Parathyroid adenoma (tissue), 2 donors: ENCODE measurements at regions not wholly inside any gene's neighbourhood (a gene's known extent, or its start where the extent isn't known, plus 50 kb on each side); places are given as distances from the start of the nearest gene placed in this dataset.
"Not testable (repeated sequence)": the region's sequence is repeated elsewhere in the genome, so short reads cannot be mapped to it uniquely, and the experiment has no call there.

Experiments used
- H2AFZ ChIP-seq: fragments of 300-600 bp; sonication (generic); one replicate; pipeline ENCODE4 v1.7.0; 2017; ENCODE audit warnings: antibody characterized with exemption, mild to moderate bottlenecking
- H3K27ac ChIP-seq: fragments of 300-600 bp; sonication (generic); one replicate; pipeline ENCODE4 v1.7.0; 2017
- H3K27me3 ChIP-seq: fragments of 300-600 bp; sonication (generic); one replicate; pipeline ENCODE4 v1.7.0; 2017; ENCODE audit warnings: low read length; ENCODE audit not compliant: control insufficient read depth, insufficient read depth
- H3K36me3 ChIP-seq: fragments of 300-600 bp; sonication (generic); one replicate; pipeline ENCODE4 v1.7.0; 2017; ENCODE audit warnings: low read length; ENCODE audit not compliant: control insufficient read depth, insufficient read depth
- H3K4me1 ChIP-seq: fragments of 300-600 bp; sonication (generic); one replicate; pipeline ENCODE4 v1.7.0; 2017; ENCODE audit warnings: control low read depth
- H3K4me2 ChIP-seq: fragments of 300-600 bp; sonication (generic); one replicate; pipeline ENCODE4 v1.7.0; 2017; ENCODE audit warnings: low read length
- H3K4me3 ChIP-seq: fragments of 300-600 bp; sonication (generic); one replicate; pipeline ENCODE4 v1.7.0; 2017; ENCODE audit warnings: low read depth, low read length
- H3K79me2 ChIP-seq: fragments of 300-600 bp; sonication (generic); one replicate; pipeline ENCODE4 v1.7.0; 2017; ENCODE audit warnings: control low read depth
- H3K9ac ChIP-seq: fragments of 300-600 bp; sonication (generic); one replicate; pipeline ENCODE4 v1.7.0; 2017; ENCODE audit warnings: mild to moderate bottlenecking
- H3K9me3 ChIP-seq: fragments of 300-600 bp; sonication (generic); one replicate; pipeline ENCODE4 v1.7.0; 2017; ENCODE audit warnings: low read length; ENCODE audit not compliant: control insufficient read depth
- CTCF ChIP-seq: fragments of 300-600 bp; sonication (generic); IDR thresholded peaks from one replicate; pipeline ENCODE4 v1.7.0; 2017; ENCODE audit warnings: antibody characterized with exemption, mild to moderate bottlenecking
- donor health status: primary hyperparathyroidism.

DNA sequence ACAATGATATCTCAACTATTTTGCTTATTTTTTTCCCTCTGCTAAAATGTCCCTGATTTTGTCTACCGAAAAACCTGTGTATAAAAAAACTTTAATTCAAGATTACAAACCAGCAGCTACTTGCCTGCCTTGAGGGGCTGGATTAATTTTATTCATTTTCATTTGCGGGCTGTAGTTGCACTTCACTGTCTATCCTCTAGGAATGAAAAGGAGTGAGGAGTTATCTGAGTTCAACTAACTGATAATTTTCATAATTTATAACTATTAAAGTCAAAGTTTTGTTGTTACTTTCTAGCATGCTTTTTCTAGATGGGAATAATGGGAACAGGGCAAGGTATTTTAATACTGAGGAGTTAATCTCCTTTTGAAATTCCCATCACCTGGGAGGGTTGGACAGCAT is 50.3 kb upstream of the AGTPBP1 start:
- not testable (repeated sequence) for H3K4me2 ChIP-seq, H2AFZ ChIP-seq, H3K9ac ChIP-seq, H3K4me3 ChIP-seq, H3K9me3 ChIP-seq, H3K27me3 ChIP-seq, H3K4me1 ChIP-seq, H3K36me3 ChIP-seq, H3K27ac ChIP-seq, H3K79me2 ChIP-seq

GRCh38 chr9:85802978-85803695 is 61.4 kb upstream of the AGTPBP1 start:
- not testable (repeated sequence) for H3K4me2 ChIP-seq, H3K4me1 ChIP-seq, H3K9ac ChIP-seq, H3K27ac ChIP-seq, H2AFZ ChIP-seq, H3K27me3 ChIP-seq, H3K79me2 ChIP-seq, H3K4me3 ChIP-seq, H3K36me3 ChIP-seq, H3K9me3 ChIP-seq

- H3K79me2 ChIP-seq, H3K9ac ChIP-seq, H3K4me1 ChIP-seq, H3K9me3 ChIP-seq, H3K27me3 ChIP-seq, H3K36me3 ChIP-seq: not testable (repeated sequence)
- Histone ChIP-seq H2AFZ (peak overlapping the region; percentile 19), H3K4me3 (peak overlapping the region; percentile 16), H3K4me2 (peak overlapping the region; percentile 26), H3K27ac (peak overlapping the region; percentile 30)
Measured at GRCh38 chr9:85804847-85805133, 63.0 kb upstream of the AGTPBP1 start.

DNA sequence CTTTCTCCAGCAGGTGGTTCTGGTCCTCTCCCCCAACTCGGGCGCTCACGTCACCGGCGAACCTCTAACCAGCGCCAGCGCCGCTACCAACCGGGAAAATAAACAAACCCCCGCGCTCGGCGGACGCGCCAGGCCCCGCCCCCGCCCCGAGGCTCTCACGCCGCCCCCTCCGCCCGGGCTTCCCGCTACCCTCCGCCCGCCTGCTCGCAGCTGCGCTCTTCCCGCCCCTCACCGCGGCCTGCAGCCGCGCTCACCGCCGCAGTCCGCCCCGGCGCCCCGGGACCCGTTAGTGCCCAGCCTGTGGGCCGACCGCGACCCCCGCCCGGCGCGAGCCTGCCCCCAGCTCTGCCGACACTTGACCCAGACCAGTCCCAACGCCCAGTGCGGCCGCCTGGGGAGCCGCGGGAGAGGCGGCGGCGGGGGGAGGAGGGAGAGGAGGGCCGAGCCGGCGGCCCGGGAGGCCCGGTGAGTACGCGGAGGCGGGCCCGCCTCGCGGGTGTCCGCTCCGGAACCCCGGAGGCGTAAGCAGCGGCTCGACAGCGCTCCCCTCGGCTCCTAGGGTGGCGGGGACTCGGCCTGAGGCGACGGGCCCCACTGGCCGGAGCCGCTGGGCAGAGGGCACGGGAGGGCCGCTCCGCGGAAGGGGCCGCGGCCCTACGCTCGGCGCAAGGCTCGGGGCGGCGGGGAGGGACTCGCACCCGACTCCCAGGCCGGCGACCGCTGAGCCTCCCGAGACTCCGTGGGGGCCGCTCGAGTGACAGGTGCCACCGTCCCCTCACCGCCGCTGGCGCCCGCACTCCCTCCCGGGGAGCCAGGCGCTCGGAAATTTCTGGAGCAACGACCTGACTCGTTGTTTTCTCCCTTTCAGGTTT is 63.6 kb upstream of the AGTPBP1 start:
- H3K9me3 ChIP-seq, H3K27me3 ChIP-seq: not testable (repeated sequence)
- peak; percentile 12 for TF ChIP-seq CTCF

DNA sequence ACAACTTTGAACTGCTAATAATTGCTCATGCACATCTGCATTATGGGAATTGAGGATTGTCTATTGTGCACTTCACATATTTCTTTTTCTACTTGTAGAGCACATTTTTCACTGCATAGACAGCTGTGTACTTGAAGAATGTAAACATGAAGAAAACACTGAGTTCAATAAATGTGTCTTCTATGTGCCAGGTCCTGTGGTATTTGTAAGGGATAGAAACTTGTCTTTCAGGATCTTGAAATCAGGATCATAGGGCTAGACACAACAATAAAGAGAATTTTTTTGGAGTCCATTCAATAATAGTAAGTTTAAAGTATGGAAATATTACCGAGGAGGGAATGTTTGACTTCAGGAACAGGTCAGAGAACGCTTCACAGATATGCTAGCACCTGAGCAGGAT is 66.6 kb upstream of the AGTPBP1 start:
- H3K9ac ChIP-seq: not testable (repeated sequence)

More for the DNA sequence above, 63.6 kb upstream of the AGTPBP1 start:
- H3K79me2 ChIP-seq, H3K36me3 ChIP-seq, H3K4me1 ChIP-seq: not testable (repeated sequence)
- H3K9ac ChIP-seq: peak overlapping the region; percentile 46
- peak overlapping the region; percentile 71 for H3K4me3 ChIP-seq
- H3K27ac ChIP-seq: peak overlapping the region; percentile 82
- H3K4me2 ChIP-seq: peak overlapping the region; percentile 74
- peak overlapping the region; percentile 78 for H2AFZ ChIP-seq

DNA sequence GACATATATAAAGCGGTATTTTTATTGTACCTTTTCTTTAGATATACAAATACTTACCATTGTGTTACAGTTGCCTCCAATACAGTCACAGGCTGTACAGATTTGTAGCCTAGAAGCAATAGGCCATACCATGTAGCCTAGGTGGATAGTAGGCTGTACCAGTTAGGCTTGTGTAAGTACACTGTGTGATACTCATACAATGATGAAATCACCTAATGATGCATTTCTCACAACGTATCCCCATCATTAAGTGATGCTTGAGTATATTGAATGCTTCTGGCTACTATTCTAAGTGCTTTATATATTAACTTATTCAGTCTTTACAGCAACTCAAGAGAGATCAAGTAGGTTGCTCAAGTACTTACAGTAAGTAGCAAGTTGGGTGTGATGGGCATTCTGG is 71.6 kb upstream of the AGTPBP1 start:
- not testable (repeated sequence) for H3K27ac ChIP-seq, H3K4me3 ChIP-seq, H3K79me2 ChIP-seq, H3K4me2 ChIP-seq, H3K9me3 ChIP-seq, H3K27me3 ChIP-seq, H3K9ac ChIP-seq, H3K4me1 ChIP-seq, H3K36me3 ChIP-seq, H2AFZ ChIP-seq

More for the DNA sequence above, 66.6 kb upstream of the AGTPBP1 start:
- not testable (repeated sequence) for H3K9me3 ChIP-seq, H2AFZ ChIP-seq, H3K27ac ChIP-seq, H3K4me3 ChIP-seq, H3K4me1 ChIP-seq, H3K36me3 ChIP-seq, H3K79me2 ChIP-seq, H3K27me3 ChIP-seq, H3K4me2 ChIP-seq

- H3K4me1 ChIP-seq, H3K36me3 ChIP-seq, H3K4me3 ChIP-seq, H2AFZ ChIP-seq, H3K27me3 ChIP-seq, H3K9ac ChIP-seq, H3K4me2 ChIP-seq, H3K27ac ChIP-seq, H3K79me2 ChIP-seq, H3K9me3 ChIP-seq: not testable (repeated sequence)
Measured at GRCh38 chr9:85814800-85815199, 73.0 kb upstream of the AGTPBP1 start.
